Loucy (cell line): ENCODE measurements at regions not wholly inside any gene's neighbourhood (a gene's known extent, or its start where the extent isn't known, plus 50 kb on each side); places are given as distances from the start of the nearest gene placed in this dataset.
"Not testable (repeated sequence)": the region's sequence is repeated elsewhere in the genome, so short reads cannot be mapped to it uniquely, and the experiment has no call there.

Experiments
- CTCF ChIP-seq: fragments of 200-600 bp; sonication (generic); conservative IDR thresholded peaks from 2 replicates; pipeline ENCODE4 v1.5.1; 2014; ENCODE audit warnings: mild to moderate bottlenecking, antibody characterized with exemption, low read length
- EZH2phosphoT487 ChIP-seq: fragments of 200-600 bp; IDR thresholded peaks from 2 replicates; pipeline ENCODE4 v1.6.1; 2018; ENCODE audit warnings: antibody characterized with exemption, mild to moderate bottlenecking, moderate library complexity, borderline replicate concordance

DNA sequence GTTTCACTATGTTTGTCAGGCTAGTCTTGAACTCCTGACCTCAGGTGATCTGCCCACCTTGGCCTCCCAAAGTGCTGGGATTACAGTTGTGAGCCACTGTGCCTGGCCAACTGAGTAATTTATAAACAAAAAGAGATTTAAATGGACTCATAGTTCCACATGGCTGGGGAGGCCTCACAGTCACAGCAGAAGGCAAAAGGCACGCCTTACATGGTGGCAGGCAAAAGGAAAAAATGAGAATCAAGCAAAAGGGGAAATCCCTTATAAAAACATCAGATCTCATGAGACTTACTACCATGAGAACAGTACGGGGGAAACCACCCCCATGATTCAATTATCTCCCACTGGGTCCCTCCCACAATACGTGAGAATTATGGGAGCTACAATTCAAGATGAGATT, 73.2 kb upstream of the TIAM1 start:
- not testable (repeated sequence) for TF ChIP-seq CTCF, EZH2phosphoT487
